A673 (cell line): ENCODE measurements at regions not wholly inside any gene's neighbourhood (a gene's known extent, or its start where the extent isn't known, plus 50 kb on each side); places are given as distances from the start of the nearest gene placed in this dataset.

Experiments
- EZH2 ChIP-seq: fragments of 200-600 bp; sonication (generic); IDR thresholded peaks from 2 replicates; pipeline ENCODE4 v1.6.1; 2017; ENCODE audit warnings: borderline replicate concordance, low read depth, mild to moderate bottlenecking, mixed read lengths, antibody characterized with exemption, low read length; ENCODE audit not compliant: poor library complexity, severe bottlenecking
- TF ChIP-seq, protein P1 (sequence below): fragments of 300-800, 200-600 bp; sonication (generic); conservative IDR thresholded peaks from 2 replicates; pipeline ENCODE4 v1.5.1; 2017; ENCODE audit warnings: low read depth, mild to moderate bottlenecking, antibody characterized with exemption, low read length, moderate library complexity, mixed read lengths

DNA sequence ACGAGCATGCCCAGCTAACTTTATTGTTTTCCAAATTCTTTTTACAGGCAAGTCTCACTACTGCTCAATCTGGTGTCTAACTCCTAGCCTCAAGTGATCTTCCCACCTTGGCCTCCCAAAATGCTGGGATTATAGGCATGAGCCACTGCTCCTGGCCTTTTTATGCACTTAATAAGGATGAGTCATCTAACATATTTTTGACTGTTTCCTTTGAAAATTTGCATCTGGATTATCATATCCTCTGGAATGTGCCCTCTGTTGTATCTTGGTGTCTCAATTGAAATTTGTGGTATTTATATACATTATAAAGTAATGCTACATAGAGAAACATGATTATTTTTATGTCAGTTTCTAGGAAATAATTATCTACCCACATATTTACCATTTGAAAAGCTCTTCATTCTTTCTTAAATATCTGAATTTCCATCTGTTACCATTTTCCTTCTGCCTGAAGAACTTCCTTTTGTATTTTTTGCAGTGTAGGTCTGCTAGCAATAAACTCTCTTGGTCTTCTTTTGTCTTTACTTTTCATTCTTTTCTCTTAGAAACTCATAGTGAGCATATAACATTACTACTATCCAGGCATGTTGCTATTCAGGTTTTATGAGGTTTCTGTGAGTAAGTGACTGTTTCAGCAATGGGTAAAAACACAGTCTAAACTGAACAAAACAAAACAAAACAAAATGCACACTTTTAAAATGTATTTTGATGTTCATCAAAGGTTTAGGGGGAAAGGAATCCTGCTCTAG lies 52.8 kb upstream of the CNOT2 start:
- TF ChIP-seq, protein P1, sequence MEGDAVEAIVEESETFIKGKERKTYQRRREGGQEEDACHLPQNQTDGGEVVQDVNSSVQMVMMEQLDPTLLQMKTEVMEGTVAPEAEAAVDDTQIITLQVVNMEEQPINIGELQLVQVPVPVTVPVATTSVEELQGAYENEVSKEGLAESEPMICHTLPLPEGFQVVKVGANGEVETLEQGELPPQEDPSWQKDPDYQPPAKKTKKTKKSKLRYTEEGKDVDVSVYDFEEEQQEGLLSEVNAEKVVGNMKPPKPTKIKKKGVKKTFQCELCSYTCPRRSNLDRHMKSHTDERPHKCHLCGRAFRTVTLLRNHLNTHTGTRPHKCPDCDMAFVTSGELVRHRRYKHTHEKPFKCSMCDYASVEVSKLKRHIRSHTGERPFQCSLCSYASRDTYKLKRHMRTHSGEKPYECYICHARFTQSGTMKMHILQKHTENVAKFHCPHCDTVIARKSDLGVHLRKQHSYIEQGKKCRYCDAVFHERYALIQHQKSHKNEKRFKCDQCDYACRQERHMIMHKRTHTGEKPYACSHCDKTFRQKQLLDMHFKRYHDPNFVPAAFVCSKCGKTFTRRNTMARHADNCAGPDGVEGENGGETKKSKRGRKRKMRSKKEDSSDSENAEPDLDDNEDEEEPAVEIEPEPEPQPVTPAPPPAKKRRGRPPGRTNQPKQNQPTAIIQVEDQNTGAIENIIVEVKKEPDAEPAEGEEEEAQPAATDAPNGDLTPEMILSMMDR = no peak
- TF ChIP-seq EZH2 = no peak
